ENCODE measurements at regions not wholly inside any gene's neighbourhood (a gene's known extent, or its start where the extent isn't known, plus 50 kb on each side); places are given as distances from the start of the nearest gene placed in this dataset.

GRCh38 chr16:73396556-73396955 lies 348.6 kb upstream of the ZFHX3 start:
- H3K27ac Mint-ChIP-seq, result no peak overlapping the region
- H3K9me3 Mint-ChIP-seq, result peaks cover 0 to 5% of the 10 kb centered on the region in 2 donors
- no peak overlapping the region for H3K4me3 Mint-ChIP-seq
- H3K4me1 Mint-ChIP-seq, result no peaks in the 10 kb centered on the region
- DNase-seq, result no peak
- no peak for ATAC-seq
- no peaks in the 10 kb centered on the region for H3K27me3 Mint-ChIP-seq

- Mint-ChIP-seq H3K27ac (no peak overlapping the region), H3K4me3 (no peak overlapping the region), H3K4me1 (no peaks in the 10 kb centered on the region), H3K9me3 (no peaks in the 10 kb centered on the region), H3K27me3 (no peaks in the 10 kb centered on the region)
- DNase-seq (no peak), ATAC-seq (no peak)
These were observed 343.0 kb upstream of the ZFHX3 start for GRCh38 chr16:73390936-73391335.

- no peak for ATAC-seq
- H3K4me1 Mint-ChIP-seq, result no peaks in the 10 kb centered on the region
- no peak for DNase-seq
- no peaks in the 10 kb centered on the region for H3K27me3 Mint-ChIP-seq
- no peaks in the 10 kb centered on the region for H3K9me3 Mint-ChIP-seq
- no peak overlapping the region for H3K4me3 Mint-ChIP-seq
- no peak overlapping the region for H3K27ac Mint-ChIP-seq
These were observed 342.6 kb upstream of the ZFHX3 start for GRCh38 chr16:73390491-73390890.

- Mint-ChIP-seq H3K9me3 (no peaks in the 10 kb centered on the region), H3K4me3 (no peak overlapping the region), H3K27me3 (no peaks in the 10 kb centered on the region), H3K27ac (no peak overlapping the region), H3K4me1 (no peaks in the 10 kb centered on the region)
- ATAC-seq (no peak), DNase-seq (no peak)
These were observed 341.2 kb upstream of the ZFHX3 start for GRCh38 chr16:73389085-73389484.

- Mint-ChIP-seq H3K4me1 (no peaks in the 10 kb centered on the region), H3K27ac (no peak overlapping the region), H3K9me3 (no peaks in the 10 kb centered on the region), H3K27me3 (no peaks in the 10 kb centered on the region), H3K4me3 (no peak overlapping the region)
- no peak for DNase-seq
- ATAC-seq, result no peak
These were observed 340.1 kb upstream of the ZFHX3 start for GRCh38 chr16:73387979-73388378.

- no peak for ATAC-seq
These were observed 337.8 kb upstream of the ZFHX3 start for GRCh38 chr16:73385696-73386095.

GRCh38 chr16:73384506-73385089 lies 336.7 kb upstream of the ZFHX3 start:
- H3K27me3 Mint-ChIP-seq, result no peaks in the 10 kb centered on the region
- DNase-seq (no peak), ATAC-seq (no peak)
- no peak overlapping the region for H3K4me3 Mint-ChIP-seq
- no peaks in the 10 kb centered on the region for H3K9me3 Mint-ChIP-seq
- H3K27ac Mint-ChIP-seq, result no peak overlapping the region
- no peaks in the 10 kb centered on the region for H3K4me1 Mint-ChIP-seq

More at GRCh38 chr16:73385696-73386095, 337.8 kb upstream of the ZFHX3 start:
- Mint-ChIP-seq H3K9me3 (no peaks in the 10 kb centered on the region), H3K4me3 (no peak overlapping the region), H3K4me1 (no peaks in the 10 kb centered on the region), H3K27ac (no peak overlapping the region), H3K27me3 (no peaks in the 10 kb centered on the region)
- DNase-seq, result no peak

- Mint-ChIP-seq H3K4me3 (no peak overlapping the region), H3K4me1 (no peaks in the 10 kb centered on the region), H3K27ac (no peak overlapping the region), H3K27me3 (no peaks in the 10 kb centered on the region), H3K9me3 (no peaks in the 10 kb centered on the region)
- no peak for DNase-seq
- no peak for ATAC-seq
These were observed 336.0 kb upstream of the ZFHX3 start for GRCh38 chr16:73383988-73384365.

GRCh38 chr16:73383195-73383987 lies 335.5 kb upstream of the ZFHX3 start:
- Mint-ChIP-seq H3K27me3 (no peaks in the 10 kb centered on the region), H3K4me3 (no peak overlapping the region), H3K27ac (no peak overlapping the region), H3K4me1 (no peaks in the 10 kb centered on the region), H3K9me3 (no peaks in the 10 kb centered on the region)
- DNase-seq (no peak), ATAC-seq (no peak)

GRCh38 chr16:73378471-73378870 lies 330.5 kb upstream of the ZFHX3 start:
- DNase-seq (no peak), ATAC-seq (no peak)
- Mint-ChIP-seq H3K27me3 (no peaks in the 10 kb centered on the region), H3K9me3 (no peaks in the 10 kb centered on the region), H3K27ac (no peak overlapping the region), H3K4me3 (no peak overlapping the region), H3K4me1 (no peaks in the 10 kb centered on the region)

- no peaks in the 10 kb centered on the region for H3K27me3 Mint-ChIP-seq
- ATAC-seq, result no peak
- H3K4me3 Mint-ChIP-seq, result no peak overlapping the region
- peaks cover 5 to 10% of the 10 kb centered on the region in 2 donors for H3K9me3 Mint-ChIP-seq
- no peak for DNase-seq
- H3K27ac Mint-ChIP-seq, result no peak overlapping the region
- no peaks in the 10 kb centered on the region for H3K4me1 Mint-ChIP-seq
These were observed 323.8 kb upstream of the ZFHX3 start for GRCh38 chr16:73371584-73372319.

GRCh38 chr16:73369851-73370250 lies 321.9 kb upstream of the ZFHX3 start:
- Mint-ChIP-seq H3K27ac (no peak overlapping the region), H3K4me3 (no peak overlapping the region), H3K9me3 (peaks cover 5 to 10% of the 10 kb centered on the region in 2 donors), H3K27me3 (no peaks in the 10 kb centered on the region), H3K4me1 (no peaks in the 10 kb centered on the region)
- ATAC-seq (no peak), DNase-seq (no peak)

GRCh38 chr16:73368715-73369114 lies 320.8 kb upstream of the ZFHX3 start:
- Mint-ChIP-seq H3K4me1 (no peaks in the 10 kb centered on the region), H3K27ac (no peak overlapping the region), H3K9me3 (peaks cover 5 to 10% of the 10 kb centered on the region in 2 donors), H3K27me3 (no peaks in the 10 kb centered on the region), H3K4me3 (no peak overlapping the region)
- no peak for DNase-seq
- no peak for ATAC-seq

- H3K9me3 Mint-ChIP-seq, result peaks cover 0 to 10% of the 10 kb centered on the region in 2 donors
- ATAC-seq (no peak), DNase-seq (no peak)
- no peak overlapping the region for H3K4me3 Mint-ChIP-seq
- no peaks in the 10 kb centered on the region for H3K27me3 Mint-ChIP-seq
- H3K4me1 Mint-ChIP-seq, result no peaks in the 10 kb centered on the region
- H3K27ac Mint-ChIP-seq, result no peak overlapping the region
These were observed 317.2 kb upstream of the ZFHX3 start for GRCh38 chr16:73365016-73365551.

GRCh38 chr16:73364413-73364812 lies 316.5 kb upstream of the ZFHX3 start:
- ATAC-seq (no peak), DNase-seq (no peak)
- Mint-ChIP-seq H3K9me3 (peaks cover 0 to 10% of the 10 kb centered on the region in 2 donors), H3K27me3 (no peaks in the 10 kb centered on the region), H3K4me1 (no peaks in the 10 kb centered on the region), H3K27ac (no peak overlapping the region), H3K4me3 (no peak overlapping the region)

GRCh38 chr16:73361061-73361460 lies 313.1 kb upstream of the ZFHX3 start:
- Mint-ChIP-seq H3K27me3 (no peaks in the 10 kb centered on the region), H3K4me1 (no peaks in the 10 kb centered on the region), H3K9me3 (no peaks in the 10 kb centered on the region), H3K27ac (no peak overlapping the region), H3K4me3 (no peak overlapping the region)
- DNase-seq (no peak), ATAC-seq (no peak)

Data from stimulated activated naive CD8-positive, alpha-beta T cell treated with anti-CD3 and anti-CD28 coated beads, Interleukin-15, amount 100 ng/mL, for 72 hours (primary cell).